ENCODE measurements at regions not wholly inside any gene's neighbourhood (a gene's known extent, or its start where the extent isn't known, plus 50 kb on each side); places are given as distances from the start of the nearest gene placed in this dataset.

GRCh38 chr5:88144219-88145001, 124.2 kb downstream of the TMEM161B start:
- no peak for DNase-seq (ENCODE audit: extremely low read depth in 1 of 2, low read depth in 1 of 2)

GRCh38 chr5:88143693-88144218, 124.9 kb downstream of the TMEM161B start:
- no peak for DNase-seq (ENCODE audit: extremely low read depth in 1 of 2, low read depth in 1 of 2)

- no peak for DNase-seq (ENCODE audit: extremely low read depth in 1 of 2, low read depth in 1 of 2)
Measured at GRCh38 chr5:88142886-88143692, 125.6 kb downstream of the TMEM161B start.

- no peak for DNase-seq (ENCODE audit: extremely low read depth in 1 of 2, low read depth in 1 of 2)
Measured at GRCh38 chr5:88142636-88142885, 126.1 kb downstream of the TMEM161B start.

- peak; percentile 51 to 60 for DNase-seq (ENCODE audit: extremely low read depth in 1 of 2, low read depth in 1 of 2)
Measured at GRCh38 chr5:88140856-88141752, 127.5 kb downstream of the TMEM161B start.

GRCh38 chr5:88140396-88140855, 128.2 kb downstream of the TMEM161B start:
- no peak for DNase-seq (ENCODE audit: extremely low read depth in 1 of 2, low read depth in 1 of 2)

- DNase-seq (ENCODE audit: extremely low read depth in 1 of 2, low read depth in 1 of 2): no peak
Measured at GRCh38 chr5:88130211-88130815, 138.3 kb downstream of the TMEM161B start.

GRCh38 chr5:88128813-88129212, 139.8 kb downstream of the TMEM161B start:
- DNase-seq (ENCODE audit: extremely low read depth in 1 of 2, low read depth in 1 of 2): no peak

GRCh38 chr5:88119535-88120125, 149.0 kb downstream of the TMEM161B start:
- no peak for DNase-seq (ENCODE audit: extremely low read depth in 1 of 2, low read depth in 1 of 2)

GRCh38 chr5:88118179-88118578, 150.5 kb downstream of the TMEM161B start:
- no peak for DNase-seq (ENCODE audit: extremely low read depth in 1 of 2, low read depth in 1 of 2)

- DNase-seq (ENCODE audit: extremely low read depth in 1 of 2, low read depth in 1 of 2): no peak
Measured at GRCh38 chr5:88117546-88117945, 151.1 kb downstream of the TMEM161B start.

GRCh38 chr5:88116396-88116795, 152.2 kb downstream of the TMEM161B start:
- no peak for DNase-seq (ENCODE audit: extremely low read depth in 1 of 2, low read depth in 1 of 2)

- no peak for DNase-seq (ENCODE audit: extremely low read depth in 1 of 2, low read depth in 1 of 2)
Measured at GRCh38 chr5:88115211-88115610, 153.4 kb downstream of the TMEM161B start.

GRCh38 chr5:88113429-88113828, 155.2 kb downstream of the TMEM161B start:
- no peak for DNase-seq (ENCODE audit: extremely low read depth in 1 of 2, low read depth in 1 of 2)

- DNase-seq (ENCODE audit: extremely low read depth in 1 of 2, low read depth in 1 of 2): no peak
Measured at GRCh38 chr5:88109818-88110217, 158.8 kb downstream of the TMEM161B start.

GRCh38 chr5:88108490-88109279, 160.0 kb downstream of the TMEM161B start:
- no peak for DNase-seq (ENCODE audit: extremely low read depth in 1 of 2, low read depth in 1 of 2)

- DNase-seq (ENCODE audit: extremely low read depth in 1 of 2, low read depth in 1 of 2): no peak
Measured at GRCh38 chr5:88094906-88095496, 173.6 kb downstream of the TMEM161B start.

GRCh38 chr5:88094403-88094802, 174.2 kb downstream of the TMEM161B start:
- DNase-seq (ENCODE audit: extremely low read depth in 1 of 2, low read depth in 1 of 2): no peak

- DNase-seq (ENCODE audit: extremely low read depth in 1 of 2, low read depth in 1 of 2): no peak
Measured at GRCh38 chr5:88093765-88094164, 174.9 kb downstream of the TMEM161B start.
